Suppressor macrophage treated with lipopolysaccharide for 1 hour (primary cell): ENCODE measurements at regions not wholly inside any gene's neighbourhood (a gene's known extent, or its start where the extent isn't known, plus 50 kb on each side); places are given as distances from the start of the nearest gene placed in this dataset.

Experiments
- DNase-seq, 3 donors: peaks; one replicate each; pipeline ENCODE4 v3.0.0-alpha.2; 2020 to 2022

DNA sequence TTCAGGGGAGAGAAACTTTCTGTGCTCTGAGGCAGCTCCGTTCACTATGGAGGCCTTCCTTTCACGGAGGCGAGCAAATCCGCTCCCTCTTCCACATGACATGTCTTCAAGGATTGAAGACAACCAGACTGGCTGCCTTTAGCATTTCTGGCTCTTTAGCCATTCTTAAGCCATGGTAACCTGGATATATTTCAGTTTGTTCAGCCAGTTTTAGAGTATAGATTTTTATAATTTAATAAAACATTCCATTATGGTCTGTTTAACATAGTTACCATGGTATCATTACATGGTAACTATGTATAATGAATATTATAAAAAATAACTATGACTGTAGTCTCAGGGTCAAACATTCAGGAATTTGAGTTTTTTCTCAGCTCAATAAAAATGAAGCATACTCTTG, 54.2 kb upstream of the NFIA start:
- DNase-seq = no peak

DNA sequence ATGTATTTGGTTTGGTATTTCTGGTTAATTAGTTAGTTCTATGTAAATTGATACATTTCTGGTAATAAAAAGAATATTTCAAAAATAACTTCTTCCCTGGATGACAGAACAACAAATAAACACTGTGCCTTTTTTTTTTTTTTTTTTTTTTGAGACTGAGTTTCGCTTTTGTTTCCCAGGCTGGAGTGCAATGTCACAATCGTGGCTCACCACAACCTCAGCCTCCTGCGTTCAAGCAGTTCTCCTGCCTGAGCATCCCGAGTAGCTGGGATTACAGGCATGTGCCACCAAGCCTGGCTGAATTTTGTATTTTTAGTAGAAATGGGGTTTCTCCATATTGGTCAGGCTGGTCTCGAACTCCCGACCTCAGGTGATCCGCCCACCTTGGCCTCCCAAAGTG, 64.3 kb upstream of the NFIA start:
- DNase-seq = peak; percentile 30 to 73 (median 53)

DNA sequence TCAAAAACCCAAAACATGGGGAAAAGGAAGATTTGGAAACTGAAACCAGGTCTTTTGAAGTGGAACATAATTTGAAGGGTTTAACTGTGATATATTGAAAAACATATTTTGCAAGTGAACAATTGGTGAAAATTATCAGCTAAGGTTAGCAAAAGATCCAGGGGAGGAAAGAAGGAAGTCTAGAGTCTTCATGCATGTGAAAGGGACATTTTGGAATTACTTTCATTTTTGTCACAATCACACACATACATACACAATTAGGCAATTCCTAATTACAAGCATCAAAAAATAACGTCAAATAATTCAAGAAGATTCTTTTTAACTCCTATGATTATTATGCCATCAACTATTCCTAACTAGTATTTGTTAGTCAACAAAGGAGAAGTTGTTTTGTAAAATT, 64.7 kb upstream of the NFIA start:
- DNase-seq = peak in 2 of 3 donors; percentile 27 to 53

DNA sequence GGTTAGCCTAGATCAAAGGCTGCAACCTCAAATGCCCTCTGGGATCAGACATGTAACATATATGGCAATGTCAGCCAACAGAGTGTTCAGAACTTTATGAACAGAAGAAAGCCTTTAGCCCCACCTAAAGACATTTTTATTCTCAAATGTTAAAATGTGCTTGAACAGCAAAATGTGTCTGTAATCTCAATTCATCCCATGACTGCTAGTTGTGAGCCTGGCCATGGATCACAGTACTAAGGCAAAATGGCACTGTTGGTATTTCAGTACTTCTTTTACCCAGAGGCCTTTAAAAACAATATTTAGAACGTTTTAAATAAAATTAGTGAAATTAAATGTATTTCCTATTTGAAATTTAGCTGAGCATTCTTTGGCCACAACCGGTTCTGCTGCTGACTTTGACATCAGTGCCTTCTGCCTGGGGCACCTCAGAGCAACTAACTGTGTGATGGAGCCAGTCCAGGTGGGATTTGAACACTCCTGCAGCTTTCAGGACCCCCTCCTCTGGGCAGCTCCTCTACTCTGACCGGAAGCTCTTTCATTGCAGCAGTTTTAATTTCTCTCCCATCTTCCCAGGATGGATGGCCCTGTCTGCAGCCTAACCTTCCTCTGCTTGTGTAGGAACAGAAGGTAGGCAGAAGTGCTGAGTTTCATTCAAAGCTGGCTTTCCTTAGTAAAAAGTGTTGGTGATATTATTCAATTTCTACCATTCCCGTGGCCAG, 68.3 kb upstream of the NFIA start:
- DNase-seq = no peak

DNA sequence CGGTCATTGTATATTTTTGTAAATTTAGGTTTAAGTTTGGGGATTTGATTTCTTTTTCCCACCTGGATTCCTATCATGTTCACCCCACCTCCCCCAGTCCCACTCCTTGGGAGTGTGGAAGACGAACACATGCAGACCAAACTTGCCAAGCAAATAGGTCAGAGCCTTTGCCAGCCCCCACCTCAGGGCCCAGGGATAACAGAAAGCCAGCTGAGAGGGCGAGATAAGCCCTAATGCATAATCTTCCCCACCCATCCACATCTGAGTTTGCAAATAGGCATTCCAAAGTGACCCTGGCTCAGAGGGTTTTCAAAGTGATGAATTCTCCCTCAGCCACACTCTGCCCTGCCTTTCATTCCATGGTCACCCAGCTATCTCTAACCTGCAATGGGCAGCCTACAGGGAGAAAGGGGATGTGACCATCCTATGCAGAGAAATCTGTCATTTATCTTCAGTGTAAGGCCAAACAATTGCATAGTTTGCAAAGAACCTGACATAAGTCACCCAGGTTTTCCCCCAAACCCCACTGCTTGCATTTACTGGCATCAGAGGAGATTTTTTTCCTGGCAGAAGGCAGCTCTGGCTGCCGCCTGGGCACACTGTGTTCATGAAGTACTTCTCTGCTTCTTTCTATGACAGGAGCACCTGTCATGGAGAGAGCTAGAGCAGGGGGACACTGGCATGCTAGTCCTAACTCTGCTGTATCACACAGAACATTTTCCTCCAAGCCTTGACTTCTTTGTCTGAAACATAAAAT, 69.0 kb upstream of the NFIA start:
- DNase-seq = no peak

DNA sequence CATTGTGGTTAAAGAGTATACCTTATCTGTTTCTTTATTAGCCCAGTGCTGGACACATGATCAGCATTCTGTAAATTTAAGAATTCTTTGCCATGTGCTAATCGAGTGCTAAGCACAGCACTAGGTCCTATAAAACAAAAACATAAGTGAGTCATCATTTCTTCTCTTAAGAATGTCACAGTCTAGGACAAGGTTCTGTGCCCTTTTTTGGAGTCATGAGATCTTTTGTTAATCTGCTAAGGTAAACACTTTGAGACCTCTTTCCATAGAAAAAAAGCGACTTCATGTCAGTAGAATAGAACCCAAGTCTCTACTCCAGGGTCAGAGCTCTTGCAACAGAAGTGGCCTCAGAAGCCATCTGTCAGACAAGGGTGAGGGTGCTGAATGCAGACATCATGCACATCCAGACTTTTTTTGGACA, 70.0 kb upstream of the NFIA start:
- DNase-seq = no peak

DNA sequence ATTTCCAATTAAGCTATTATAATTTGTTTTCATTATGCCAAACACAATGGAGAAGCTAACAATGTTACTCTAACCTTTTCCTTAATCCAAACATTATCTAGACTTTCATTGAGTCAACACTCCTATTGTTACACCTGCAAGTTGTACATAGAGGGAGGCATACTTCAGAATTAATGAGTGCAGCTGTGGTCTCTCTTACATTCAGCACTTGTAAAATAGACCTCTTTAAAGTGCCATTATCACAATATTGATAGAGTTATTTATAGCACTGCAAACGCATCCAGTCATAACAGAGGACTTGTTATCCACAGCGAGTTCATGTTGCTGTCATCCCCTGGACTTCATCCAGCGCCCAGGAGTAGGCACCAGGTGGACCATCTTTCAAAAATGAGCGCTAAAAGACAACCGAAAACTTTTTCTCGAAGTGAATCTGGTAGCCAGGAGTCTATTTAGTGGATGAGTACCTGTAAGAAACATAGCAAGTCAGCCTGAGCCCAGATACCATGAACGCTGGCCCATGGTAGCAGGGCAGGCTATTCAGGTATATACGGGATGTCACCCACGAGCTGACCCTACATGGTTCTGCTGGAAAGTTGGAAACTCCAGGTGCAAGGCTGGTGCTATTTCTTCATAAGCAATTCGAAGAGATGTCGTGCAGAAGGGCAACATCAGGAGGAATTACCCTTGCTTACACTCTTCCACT, 70.6 kb upstream of the NFIA start:
- no peak for DNase-seq

DNA sequence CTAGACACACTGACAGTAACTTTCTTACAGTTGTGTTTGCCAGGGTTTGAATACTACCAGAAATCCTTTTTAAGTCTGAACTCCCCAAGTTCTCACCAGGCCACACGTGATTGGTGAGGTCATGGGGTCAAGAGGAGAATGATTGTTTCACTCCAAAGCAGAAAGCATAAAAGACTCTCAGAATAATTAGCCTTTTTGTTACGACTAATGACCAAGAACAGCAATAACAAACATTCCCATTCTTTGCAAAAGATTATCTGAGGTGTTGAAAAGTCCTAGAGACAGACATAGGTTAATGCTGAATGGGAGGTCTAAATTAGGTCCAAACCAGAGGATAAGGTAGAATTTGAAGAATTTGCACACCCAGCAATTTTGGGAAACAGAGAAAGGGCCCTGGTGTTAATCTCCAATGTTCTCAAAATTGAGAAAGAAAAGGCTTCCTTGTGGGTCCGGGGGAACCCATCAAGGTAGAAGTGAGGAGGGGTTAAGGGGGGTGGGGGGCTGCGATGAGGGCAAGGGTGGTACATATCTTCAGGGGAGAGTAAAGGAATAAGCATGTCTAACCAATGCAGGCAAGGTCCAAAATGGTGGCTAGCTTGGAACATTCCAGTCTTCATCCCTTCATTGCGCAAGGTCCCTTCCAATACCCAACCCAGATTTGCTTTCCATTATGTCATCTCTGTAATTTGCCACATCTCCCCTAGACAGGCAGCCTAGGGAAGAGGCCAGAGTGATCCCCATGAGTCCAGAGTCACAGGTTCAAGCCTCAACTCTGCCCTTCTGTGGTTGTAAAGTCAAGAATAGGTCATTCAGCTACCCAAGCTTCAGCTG, 74.6 kb upstream of the NFIA start:
- no peak for DNase-seq

DNA sequence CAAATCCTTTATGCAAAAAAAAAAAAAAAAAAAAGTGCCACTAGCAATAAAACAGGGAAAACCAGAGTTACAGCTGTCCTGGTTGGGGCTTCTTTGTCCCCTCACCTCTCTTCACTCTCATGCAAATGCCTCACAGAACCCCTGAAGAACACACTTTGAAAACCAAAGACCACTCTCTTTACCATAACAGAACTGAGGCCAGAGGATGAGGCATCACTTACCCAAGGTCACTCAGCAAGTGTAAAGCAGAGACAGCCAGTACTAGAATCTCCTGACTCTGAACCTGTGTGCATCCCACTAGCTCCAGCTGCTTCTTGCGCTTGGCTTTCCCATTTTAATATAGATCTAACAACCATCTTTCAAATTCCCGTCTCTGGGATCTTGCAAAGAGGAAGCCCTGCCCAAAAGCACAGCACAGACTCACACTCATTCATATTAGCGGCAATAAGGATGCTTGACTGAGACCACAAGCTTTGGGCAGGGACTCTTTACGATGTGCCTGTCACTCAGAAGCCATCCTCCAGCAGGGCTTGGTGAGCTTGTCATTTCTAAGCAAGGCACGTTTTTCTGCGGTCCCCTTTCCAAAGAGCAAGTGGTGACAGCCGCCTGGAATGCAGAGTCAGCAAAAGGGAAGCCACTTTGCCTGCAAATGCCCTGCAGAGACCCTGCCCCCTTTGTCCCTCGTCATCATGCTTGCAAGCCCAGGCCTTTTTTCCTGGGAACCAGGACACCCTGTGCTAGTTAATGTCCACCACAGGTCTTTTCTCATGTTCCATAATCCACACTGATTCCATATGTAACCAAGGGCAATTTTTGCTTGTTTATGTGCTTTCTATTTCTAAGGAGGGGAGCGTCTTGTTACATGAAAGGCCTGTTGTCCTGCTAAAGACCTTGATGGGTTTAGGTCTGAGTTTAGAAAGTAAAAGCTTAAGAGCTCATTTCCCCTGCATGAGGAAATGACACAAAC, 76.5 kb upstream of the NFIA start:
- DNase-seq = no peak

DNA sequence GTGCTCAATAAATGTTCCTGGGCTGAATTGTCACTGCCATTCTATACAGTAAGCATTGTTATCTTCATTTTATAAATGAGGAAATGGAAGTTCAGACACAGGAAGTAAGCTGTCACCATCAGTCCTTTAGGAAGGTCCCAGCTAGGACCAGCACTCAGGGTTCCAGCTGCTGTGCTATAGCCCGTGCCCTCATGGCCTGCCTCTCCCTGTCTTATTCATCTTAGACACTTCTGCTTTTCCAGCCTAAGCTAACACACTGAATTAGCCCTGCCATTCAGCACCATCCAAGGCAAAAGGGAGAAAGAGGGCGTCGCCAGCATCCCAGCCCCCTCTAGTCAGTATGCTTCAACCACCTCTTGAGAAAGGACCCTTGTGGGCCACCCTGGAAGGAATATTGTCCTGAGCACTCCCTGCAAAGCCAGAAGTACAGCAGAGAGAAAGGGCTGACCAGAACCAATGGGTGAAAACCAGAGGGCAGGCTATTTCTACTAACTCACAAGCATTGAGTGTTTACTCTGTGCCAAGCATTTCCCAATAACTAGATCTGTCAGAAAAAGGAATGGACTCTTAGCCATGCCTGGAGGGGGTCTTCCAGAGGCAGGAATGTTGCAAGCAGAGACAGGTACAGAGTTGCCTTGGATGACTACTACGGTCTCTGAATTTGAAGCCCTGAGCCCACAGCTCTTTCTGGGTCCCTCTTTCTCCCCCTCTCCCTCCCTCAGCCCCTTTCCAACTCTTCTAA, 77.9 kb upstream of the NFIA start:
- DNase-seq = peak; percentile 53 to 62 (median 57)

DNA sequence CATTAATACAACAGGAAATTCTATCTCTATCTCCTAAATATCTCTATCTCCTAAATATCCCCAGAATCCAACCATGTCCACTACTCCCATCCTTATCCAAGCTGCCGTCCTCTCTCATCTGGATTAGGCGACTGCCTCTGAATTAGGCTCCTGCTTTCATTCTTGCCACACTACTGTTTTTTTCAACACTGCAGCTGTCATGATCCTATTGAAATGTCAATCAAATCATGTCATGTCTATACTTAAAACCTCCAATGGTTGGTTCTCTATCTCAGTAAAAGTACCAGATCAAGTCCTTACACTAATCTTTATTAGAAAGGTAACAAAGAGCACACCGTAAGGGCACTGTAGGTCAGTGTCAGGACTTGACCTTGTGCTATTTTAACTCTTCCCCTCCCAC, 82.0 kb upstream of the NFIA start:
- DNase-seq = no peak

DNA sequence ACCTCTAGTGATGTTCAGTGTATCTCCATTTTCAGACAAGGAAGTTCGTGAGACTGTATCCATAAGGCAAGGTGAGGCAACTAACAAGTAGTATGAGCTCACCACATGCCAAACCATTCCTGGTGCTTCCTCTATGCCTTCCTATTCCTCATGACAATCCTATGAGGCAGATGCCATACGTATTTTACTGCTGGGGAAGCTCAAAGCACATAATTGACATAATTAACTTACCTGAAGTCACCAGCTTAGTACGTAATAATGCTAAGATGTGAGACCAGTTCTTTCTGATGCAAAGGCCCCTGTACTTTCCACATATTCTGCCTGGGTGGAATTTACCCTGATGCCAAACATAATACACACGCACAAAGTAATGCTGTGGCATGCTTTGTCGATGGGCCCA, 83.6 kb upstream of the NFIA start:
- no peak for DNase-seq

DNA sequence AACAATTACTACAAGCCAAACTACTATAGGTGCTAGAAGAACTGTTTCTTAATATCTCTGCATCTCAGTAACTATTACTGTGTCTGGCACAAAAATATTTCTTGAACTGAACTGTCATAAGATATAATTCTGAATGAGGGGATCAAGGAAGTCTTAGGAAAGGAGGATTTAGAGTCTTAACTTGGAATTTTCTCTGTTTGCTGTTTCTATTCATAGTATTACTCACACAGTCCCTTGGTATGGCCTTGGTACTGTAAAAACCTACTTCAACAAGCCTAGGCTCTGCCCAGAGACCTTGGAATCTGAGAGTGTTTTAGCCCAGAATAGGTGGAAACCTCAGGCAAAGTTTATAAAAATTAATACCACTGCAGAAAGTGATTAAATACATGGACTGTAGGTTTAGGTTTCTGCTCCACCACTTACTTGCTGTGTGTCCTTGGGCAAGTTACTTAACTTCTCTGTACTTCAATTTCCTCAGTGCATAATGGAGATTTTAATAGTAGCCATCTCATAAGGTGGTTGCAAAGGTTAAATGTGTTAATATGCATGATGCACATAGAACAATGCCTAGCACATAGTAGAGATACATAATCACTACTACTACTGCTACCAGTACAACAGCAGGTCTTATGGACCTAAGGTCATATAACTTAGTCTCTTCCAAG, 87.4 kb upstream of the NFIA start:
- no peak for DNase-seq

DNA sequence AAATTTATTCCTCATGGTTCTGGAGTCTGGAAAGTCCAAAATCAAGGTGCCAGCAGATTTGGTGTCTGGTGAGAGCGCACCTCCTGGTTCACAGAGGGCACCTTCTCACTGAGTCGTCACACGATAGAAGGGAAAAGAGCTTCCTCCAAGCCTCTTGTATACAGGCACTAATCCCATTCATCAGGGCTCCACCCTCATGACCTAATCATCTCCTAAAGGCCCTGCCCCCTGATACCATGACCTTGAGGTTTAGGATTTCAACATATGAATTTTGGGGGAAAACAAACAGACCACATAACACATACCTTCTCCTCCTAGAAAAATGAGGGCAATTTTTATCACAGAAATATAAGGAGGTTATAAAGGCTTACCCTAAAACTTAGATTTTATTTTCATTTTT, 88.0 kb upstream of the NFIA start:
- DNase-seq = no peak

DNA sequence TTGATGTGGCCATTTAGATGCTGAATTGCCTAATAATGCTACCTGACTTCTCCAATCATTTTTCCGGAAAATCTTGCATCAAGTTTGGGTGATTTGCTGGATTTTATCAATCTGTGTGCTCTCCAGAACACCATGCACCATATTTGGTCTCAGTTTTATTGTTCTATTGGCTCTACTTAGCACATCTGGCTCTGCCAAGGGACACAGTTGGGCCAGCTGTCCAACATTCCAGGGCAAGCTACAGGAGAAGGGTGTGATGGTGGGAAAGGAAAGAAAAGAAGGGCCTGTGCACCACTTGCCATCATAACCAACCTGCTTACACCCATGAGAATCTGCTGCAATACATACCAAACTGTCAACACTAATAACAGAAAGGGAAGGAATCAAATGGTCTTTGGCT, 90.2 kb upstream of the NFIA start:
- no peak for DNase-seq

DNA sequence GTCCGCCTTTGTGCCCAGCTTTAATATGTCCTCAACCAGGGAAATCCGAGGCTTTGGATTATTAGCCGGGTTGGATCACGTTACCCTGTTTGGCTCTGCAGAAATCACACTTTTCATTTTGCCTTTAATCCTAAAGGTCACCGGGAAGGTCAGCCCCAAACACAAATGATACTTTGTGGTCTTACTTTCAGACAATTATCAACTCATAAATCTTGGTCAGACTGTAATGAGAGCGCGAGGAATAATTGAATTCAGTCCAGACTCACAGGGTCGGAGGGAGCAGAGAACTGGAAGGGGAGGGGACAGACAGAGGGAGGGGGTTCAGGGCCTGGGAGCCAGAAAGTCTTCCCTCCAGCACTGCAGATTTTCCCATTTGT, 91.7 kb upstream of the NFIA start:
- no peak for DNase-seq

DNA sequence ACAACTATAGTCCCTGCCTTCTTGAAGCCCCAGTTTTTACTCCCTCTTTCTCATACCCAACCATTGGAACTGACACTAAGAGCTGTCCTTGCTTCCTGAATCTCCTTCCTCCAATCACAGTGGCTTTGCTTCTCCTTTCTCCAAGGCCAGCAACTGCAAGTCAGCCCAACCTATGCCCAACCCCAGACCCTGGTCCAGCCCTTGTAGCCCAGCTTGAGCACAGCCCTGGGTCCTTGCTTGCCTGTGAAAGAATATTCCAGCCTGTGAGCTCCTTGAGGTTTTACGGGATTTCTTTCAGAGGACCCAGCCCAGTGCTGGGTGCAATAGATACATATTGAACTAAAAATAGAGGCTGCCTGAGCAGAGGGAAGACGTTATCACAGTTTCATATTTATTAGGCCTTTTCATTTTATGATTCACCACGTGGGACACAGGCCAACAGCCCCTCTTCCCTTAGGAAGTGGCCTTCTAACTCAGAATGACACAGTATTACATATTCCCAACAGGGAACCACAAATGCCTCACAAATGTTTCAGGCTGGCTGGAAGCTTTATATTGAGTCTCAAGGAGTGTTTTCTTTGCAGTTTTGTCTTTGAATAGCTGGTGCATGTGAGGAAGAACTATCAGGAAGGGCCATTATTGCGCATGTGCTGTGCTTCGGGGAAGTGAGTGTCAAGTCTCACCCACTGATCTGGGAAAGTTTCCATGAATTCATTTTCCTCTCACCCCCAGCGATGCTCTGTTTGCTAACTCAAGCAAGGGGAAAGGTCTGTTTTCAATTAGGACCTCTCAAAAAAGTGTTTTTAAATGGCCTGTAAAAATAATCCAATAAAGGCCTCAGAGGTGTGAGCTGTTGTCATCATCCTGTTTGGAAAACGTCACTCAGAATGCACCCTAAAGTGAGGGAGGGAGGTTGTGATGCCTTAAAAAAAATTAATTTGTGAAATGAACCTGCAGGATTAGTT, 92.3 kb upstream of the NFIA start:
- peak; percentile 52 to 77 (median 71) for DNase-seq

DNA sequence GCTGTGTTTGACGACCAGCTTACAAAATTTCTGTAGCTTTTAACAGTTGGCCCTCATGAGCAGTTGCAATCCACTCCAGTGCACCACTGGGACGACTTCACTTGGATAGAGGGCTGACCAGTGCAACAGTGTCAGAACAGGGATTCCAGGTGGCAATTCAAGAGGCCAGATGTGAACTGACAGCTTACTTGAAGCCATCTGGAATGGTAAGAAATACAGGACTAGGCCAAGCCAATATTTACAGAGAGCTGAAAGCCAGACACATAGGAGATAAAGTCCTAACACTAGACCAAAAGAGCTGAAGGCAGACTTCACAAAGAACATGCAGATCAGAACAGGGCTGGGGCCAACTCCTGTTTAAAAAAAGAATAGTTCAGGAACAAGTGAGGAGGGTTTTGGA, 93.5 kb upstream of the NFIA start:
- no peak for DNase-seq

DNA sequence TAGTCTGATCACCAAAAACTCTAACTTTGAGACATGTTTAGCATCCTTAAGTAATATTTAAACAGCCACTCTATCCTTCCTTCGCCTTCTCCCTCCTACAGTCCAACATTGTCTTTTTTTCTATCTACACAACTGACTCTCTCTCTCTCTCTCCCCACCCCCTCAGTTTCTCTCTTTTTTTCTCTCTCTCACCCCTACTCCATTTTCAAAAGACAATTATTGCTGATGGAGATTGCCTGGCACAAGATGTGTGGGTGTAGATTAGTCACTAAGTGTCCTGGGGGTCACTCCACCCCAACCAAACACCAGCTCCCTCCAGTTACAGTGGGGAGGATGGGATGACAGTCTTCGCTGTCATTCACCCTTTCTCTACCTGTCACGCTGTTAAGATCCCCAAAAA, 94.5 kb upstream of the NFIA start:
- no peak for DNase-seq
